ENCODE measurements at regions not wholly inside any gene's neighbourhood (a gene's known extent, or its start where the extent isn't known, plus 50 kb on each side); places are given as distances from the start of the nearest gene placed in this dataset.
A peak's percentile ranks its signal among the peaks of the same experiment; 100 is the strongest.
"Not testable (repeated sequence)": the region's sequence is repeated elsewhere in the genome, so short reads cannot be mapped to it uniquely, and the experiment has no call there.

DNA sequence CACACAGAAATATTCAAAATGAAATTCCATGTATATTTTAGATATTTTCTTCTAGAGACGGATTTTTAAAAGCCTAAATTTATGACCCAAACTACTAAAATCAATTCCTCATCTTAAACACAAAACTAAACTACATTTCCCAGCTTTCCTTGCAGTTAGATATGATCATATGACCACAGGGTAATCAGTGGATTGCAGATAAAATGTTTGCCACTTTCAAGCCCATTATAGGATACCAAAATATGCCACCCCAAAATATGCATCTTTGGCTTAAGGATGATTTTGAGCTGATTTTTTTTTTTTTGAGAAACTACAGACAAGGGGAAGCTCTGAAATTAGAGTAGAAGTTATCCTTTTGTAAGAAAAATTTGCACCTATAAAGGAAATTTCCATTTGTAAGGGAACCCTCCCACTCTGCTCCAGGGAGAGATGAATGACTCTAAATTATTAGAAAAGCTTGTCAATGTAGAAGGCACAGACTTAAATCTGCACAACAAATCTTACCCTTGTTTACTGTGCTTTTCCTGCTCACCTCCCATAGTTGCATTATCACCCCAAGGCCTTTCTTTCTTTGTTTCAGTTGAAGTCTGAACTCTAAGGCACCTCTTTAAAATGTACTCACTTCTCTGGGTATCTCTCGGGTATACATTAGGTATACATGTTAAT lies 503.0 kb downstream of the PDHA2 start:
- FAIRE-seq = peak; percentile 47

DNA sequence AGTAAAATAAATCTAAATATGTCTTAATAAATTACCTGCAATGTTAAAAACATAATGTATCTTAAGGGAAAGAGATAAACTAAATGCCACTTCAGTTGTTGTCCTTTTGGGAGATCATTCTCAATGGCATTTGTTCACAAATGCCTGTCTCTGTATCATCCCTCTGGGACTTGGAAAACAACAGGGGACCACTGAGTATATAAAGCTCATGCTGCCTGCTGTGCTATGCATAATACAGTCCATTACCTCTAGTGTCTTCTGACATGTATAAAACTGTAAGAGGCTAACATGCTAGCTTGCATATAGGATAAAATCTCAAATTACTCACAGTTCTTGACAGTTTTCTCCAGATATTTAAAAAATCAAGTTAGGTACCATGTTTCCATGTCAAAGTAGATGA lies 503.9 kb downstream of the PDHA2 start:
- FAIRE-seq = no peak

- no peak for FAIRE-seq
Measured at GRCh38 chr4:96347582-96347981, 507.7 kb downstream of the PDHA2 start.

DNA sequence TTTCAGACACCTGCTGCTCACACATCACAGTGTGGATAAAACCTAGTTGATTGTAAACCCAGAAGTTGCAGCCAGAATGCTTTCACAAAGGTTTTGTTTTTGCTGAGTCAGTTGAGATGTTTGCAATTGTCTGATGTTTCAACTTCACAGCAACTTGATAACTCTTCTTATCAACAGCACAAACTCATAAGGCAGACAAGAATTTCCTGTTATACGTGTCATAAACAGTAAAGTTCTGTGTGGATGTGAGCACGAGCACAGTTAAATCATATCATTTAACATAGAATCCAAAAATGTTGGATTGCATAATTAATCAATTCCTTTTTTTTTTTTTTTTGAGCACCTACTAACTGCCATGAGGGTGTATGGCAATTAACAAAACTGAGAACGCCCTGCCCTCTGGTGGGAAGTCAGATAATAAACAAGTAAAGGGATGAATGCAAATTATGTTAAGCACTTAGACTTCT lies 512.2 kb downstream of the PDHA2 start:
- peak; percentile 49 for FAIRE-seq

DNA sequence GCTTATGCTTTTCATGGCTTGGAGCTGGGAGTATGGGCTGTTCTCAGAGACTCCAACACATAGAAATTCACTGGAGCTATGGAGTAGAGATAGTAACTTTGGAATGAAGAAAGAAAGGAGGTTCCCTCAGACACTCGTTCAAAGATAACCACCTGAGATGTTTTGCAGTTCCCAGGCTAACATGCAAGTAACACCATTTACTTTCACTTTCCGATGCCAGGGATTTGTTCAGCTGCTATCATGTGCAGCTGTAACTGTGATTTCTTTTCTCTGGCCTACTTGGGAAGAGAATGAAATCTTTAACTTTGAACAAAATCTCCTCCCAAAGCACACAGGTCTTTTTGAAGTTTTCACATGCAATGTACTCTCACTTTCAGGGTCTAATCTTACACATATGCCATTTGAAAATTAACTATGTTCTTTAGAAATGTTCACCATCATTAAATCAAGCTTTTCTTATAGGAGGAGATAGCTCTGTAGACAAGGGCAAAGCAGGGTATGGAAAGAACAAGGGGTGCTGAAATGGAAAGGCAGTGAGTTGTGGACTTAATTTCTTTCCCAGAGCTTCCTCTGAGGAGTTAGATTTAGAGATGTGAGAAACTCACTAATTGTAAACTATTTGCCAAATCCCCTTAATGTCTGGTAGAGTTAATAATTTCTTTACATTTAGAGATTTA lies 514.3 kb downstream of the PDHA2 start:
- no peak for FAIRE-seq

DNA sequence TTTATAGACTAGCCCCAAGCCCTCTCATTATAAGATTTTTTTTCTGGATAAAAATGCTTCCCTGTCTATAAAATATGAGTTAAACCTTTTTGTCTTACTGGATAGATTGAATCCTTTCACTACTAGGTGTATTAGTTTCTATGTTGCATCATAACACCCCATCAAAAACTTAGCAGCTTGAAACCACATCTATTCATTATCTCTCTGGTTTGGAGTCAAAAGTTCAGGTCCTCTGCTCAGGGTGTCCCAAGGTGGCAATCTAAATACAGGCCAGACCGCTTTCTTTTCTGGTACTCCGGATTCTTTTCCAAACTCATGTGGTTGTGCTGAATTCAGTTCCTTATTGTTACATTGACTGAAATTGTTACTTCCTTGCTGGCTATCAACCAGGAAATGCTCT lies 515.5 kb downstream of the PDHA2 start:
- no peak for FAIRE-seq

GRCh38 chr4:96356591-96357370 lies 516.9 kb downstream of the PDHA2 start:
- FAIRE-seq = no peak

DNA sequence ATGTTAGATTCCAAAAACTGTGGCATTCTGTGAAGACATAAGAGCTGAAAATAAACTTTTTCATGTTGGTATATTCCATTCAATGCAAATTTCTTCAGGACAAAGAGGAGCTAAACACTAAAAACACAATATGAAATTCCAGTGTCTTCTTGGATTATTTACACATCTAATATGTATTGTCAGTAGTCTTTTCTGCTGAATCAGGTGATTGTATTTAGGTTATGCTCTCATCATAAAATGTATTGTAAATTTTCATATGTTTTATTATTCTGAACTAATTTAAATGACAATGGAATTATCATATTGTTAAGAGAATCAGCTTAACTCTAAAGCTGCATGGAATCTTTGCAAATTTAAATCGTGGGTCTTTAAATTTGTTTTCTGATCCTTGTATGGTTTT lies 526.7 kb downstream of the PDHA2 start:
- no peak for FAIRE-seq

DNA sequence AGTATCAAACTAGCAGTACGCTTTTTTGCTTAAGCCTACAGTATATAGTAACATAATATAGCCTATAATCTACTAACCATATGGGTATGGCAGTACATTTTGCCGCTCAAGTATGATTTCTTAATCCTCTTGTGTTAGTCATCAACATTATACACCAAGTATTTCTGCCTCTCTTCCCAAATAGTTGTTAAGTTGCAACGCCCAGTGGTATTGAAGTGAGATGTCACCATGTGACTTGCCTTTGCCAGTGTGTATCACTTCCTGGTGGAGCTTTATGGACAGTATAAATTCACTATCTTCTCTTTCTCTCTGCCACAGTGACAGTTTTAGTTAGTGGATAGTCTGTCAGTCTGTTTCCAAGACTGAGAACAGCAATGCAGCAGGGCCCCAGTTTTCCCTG lies 535.5 kb downstream of the PDHA2 start:
- no peak for FAIRE-seq

- FAIRE-seq = no peak
Measured at GRCh38 chr4:96379524-96379923, 539.6 kb downstream of the PDHA2 start.

GRCh38 chr4:96380106-96380505 lies 540.2 kb downstream of the PDHA2 start:
- FAIRE-seq = no peak

DNA sequence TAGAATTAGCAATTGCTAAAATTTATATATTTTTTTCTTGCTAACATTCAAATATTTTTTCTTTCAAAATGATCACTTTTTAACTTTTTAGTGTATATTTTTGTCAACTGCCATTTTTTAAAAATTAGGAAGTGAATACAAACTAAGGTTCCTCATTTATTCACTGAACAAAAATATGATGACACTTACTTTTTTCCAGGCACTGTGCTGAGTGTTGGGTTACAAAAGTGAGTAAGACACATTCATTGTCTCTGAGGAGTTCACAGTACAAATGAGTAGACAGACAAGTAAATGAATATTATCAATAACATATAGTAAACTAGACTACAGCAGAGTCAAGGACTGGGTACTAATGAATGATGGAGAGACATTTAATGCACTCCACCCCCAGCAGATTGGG lies 543.5 kb downstream of the PDHA2 start:
- no peak for FAIRE-seq

GRCh38 chr4:96389770-96390169 lies 549.9 kb downstream of the PDHA2 start:
- no peak for FAIRE-seq

DNA sequence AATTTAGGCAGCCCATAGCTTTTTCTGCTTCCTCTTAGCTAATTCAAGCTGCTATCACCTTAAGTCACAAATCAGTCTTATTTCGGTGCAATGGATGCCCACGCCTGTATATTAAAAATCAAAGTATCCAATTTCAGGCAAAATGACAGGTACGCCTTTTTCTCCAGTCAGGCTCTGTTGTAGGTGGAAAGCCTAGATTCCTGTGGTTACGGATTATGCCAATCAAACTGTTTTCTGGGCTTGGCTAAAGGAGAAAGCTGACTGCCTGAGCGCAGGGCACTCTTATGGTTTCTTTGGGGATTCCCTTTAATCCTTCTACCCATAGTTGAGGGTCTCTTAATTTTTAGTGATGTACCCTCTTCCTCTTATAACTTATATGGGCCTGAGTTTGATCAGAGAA lies 550.5 kb downstream of the PDHA2 start:
- FAIRE-seq = no peak

- no peak for FAIRE-seq
Measured at GRCh38 chr4:96395747-96396146, 555.9 kb downstream of the PDHA2 start.

DNA sequence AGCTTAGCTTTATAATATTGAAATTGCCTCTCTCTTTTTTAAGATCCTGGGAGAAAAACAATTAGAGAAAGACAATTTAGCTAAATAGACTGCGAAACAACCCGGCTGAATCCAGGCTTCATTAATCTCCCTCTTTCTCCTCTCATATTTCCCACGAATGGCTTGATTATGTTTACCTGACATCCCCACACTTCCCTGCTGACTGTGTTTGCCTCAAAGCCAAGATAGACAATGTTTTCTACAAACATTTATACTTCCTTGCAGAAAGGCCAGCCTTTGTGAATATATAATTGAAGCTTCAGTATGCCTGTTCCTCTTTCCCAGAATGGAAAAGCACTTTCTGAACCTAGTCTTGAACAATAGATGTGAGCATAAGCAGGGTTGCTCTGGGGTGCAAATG lies 566.8 kb downstream of the PDHA2 start:
- peak; percentile 64 for FAIRE-seq

DNA sequence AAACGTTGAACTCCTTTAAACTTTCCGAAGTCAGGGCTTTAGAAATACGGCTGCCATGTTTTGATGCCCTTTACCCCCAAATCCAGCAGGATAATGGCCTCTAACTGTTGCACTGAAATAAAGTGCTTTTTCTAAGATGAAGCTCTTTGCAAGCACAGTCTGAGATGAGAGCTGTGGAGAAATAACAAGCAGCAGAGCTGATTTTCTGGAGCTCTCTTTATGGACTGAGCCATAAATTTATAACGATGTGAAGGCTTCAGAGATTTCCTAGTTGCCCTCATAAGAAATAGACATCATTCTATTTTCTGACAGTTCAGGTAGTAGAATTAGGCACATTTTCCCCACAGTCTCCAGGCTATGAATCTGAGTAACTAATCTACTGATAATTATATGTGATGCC lies 567.3 kb downstream of the PDHA2 start:
- no peak for FAIRE-seq

- peak; percentile 91 for FAIRE-seq
Measured at GRCh38 chr4:96407738-96408463, 568.0 kb downstream of the PDHA2 start.

GRCh38 chr4:96414853-96415252 lies 575.0 kb downstream of the PDHA2 start:
- not testable (repeated sequence) for FAIRE-seq

DNA sequence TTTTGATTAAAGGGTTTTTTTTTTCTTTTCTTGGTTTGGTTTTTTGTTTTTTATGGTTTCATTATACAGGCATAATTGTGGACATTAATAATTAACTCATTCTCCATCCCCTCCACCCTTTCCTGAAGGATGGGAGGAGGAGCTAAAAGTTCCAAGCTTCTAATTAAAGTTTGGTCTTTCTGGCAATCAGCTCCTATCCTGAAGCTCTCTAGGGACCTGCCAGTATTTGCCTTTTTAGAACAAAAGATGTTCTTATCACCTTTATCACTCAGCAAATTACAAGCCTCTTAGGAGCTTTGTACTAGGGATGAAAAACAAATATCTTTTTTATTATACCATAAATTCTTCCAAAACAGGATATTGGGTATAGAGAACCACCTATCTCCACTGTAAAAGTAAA lies 589.8 kb downstream of the PDHA2 start:
- no peak for FAIRE-seq

DNA sequence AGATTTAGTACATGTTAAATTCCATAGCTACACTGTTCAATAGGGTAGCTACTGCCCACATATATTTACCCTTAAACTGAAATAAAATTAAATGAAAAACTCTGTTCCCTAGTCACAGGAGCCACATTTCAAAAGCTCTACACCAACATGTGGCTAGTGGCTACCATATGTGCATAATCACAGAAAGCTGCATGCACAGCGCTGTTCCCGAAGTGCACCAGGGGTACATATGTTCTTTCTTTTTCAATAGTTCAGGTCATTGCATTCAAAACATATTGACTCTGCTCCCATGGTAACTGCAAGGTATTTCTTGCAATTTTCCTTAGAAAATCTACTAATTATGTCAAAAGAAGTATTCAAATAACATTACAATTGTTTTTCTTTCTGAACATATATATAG lies 591.2 kb downstream of the PDHA2 start:
- FAIRE-seq = no peak

GRCh38 chr4:96448315-96448872 lies 608.5 kb downstream of the PDHA2 start:
- FAIRE-seq = no peak

All from islet of Langerhans (tissue), 1 donor.